IgD-negative memory B cell (primary cell): ENCODE measurements at regions not wholly inside any gene's neighbourhood (a gene's known extent, or its start where the extent isn't known, plus 50 kb on each side); places are given as distances from the start of the nearest gene placed in this dataset.
"Not testable (repeated sequence)": the region's sequence is repeated elsewhere in the genome, so short reads cannot be mapped to it uniquely, and the experiment has no call there.

Source experiments
- H3K27ac Mint-ChIP-seq, 3 donors: one replicate each; pipeline ENCODE4 v1.8.0; 2020 to 2022; ENCODE audit warnings: mild to moderate bottlenecking in 3 of 3, mixed read lengths in 3 of 3, moderate library complexity in 1 of 3
- H3K27me3 Mint-ChIP-seq: one replicate; pipeline ENCODE4 v1.8.0; 2021; ENCODE audit warnings: mixed read lengths
- H3K36me3 Mint-ChIP-seq: one replicate; pipeline ENCODE4 v1.8.0; 2020; ENCODE audit warnings: mild to moderate bottlenecking, mixed read lengths
- H3K4me1 Mint-ChIP-seq, 3 donors: one replicate each; pipeline ENCODE4 v1.8.0; 2020 to 2022; ENCODE audit warnings: mixed read lengths in 3 of 3, mild to moderate bottlenecking in 1 of 3
- H3K4me3 Mint-ChIP-seq, 4 donors: one replicate each; pipeline ENCODE4 v1.8.0; 2020 to 2022; ENCODE audit warnings: mild to moderate bottlenecking in 4 of 4, mixed read lengths in 4 of 4, moderate library complexity in 3 of 4
- H3K9me3 Mint-ChIP-seq, 3 donors: one replicate each; pipeline ENCODE4 v1.8.0; 2020 to 2021; ENCODE audit warnings: mixed read lengths in 3 of 3, mild to moderate bottlenecking in 1 of 3

- no peak overlapping the region for H3K4me3 Mint-ChIP-seq
- no peak overlapping the region for H3K27ac Mint-ChIP-seq
- H3K27me3 Mint-ChIP-seq, result no peaks in the 10 kb centered on the region
- H3K36me3 Mint-ChIP-seq, result peaks cover 2% of the 10 kb centered on the region
- H3K4me1 Mint-ChIP-seq, result no peaks in the 10 kb centered on the region
- peaks cover 0 to 7% (median 3%) of the 10 kb centered on the region in 3 donors for H3K9me3 Mint-ChIP-seq
Measured at GRCh38 chr5:125088522-125089105, 342.2 kb upstream of the ZNF608 start.

- not testable (repeated sequence) for H3K4me3 Mint-ChIP-seq, H3K4me1 Mint-ChIP-seq, H3K27me3 Mint-ChIP-seq, H3K27ac Mint-ChIP-seq, H3K36me3 Mint-ChIP-seq
- H3K9me3 Mint-ChIP-seq, result peaks cover 0 to 17% (median 1%) of the 10 kb centered on the region in 3 donors
Measured at GRCh38 chr5:125092138-125092537, 345.7 kb upstream of the ZNF608 start.

- Mint-ChIP-seq H3K27me3 (no peaks in the 10 kb centered on the region), H3K4me3 (no peak overlapping the region), H3K9me3 (peaks cover 0 to 17% (median 0%) of the 10 kb centered on the region in 3 donors), H3K27ac (no peak overlapping the region), H3K4me1 (no peaks in the 10 kb centered on the region), H3K36me3 (peaks cover 2% of the 10 kb centered on the region)
Measured at GRCh38 chr5:125093776-125094175, 347.3 kb upstream of the ZNF608 start.

- H3K27ac Mint-ChIP-seq, result no peak overlapping the region
Measured at GRCh38 chr5:125100342-125100741, 353.9 kb upstream of the ZNF608 start.

GRCh38 chr5:125100951-125101350 lies 354.5 kb upstream of the ZNF608 start:
- no peak overlapping the region for H3K4me3 Mint-ChIP-seq
- H3K4me1 Mint-ChIP-seq, result no peaks in the 10 kb centered on the region
- H3K27ac Mint-ChIP-seq, result no peak overlapping the region
- no peaks in the 10 kb centered on the region for H3K36me3 Mint-ChIP-seq
- H3K27me3 Mint-ChIP-seq, result no peaks in the 10 kb centered on the region
- H3K9me3 Mint-ChIP-seq, result peaks cover 0 to 7% (median 1%) of the 10 kb centered on the region in 3 donors

More at GRCh38 chr5:125100342-125100741, 353.9 kb upstream of the ZNF608 start:
- Mint-ChIP-seq H3K4me1 (no peaks in the 10 kb centered on the region), H3K4me3 (no peak overlapping the region), H3K36me3 (no peaks in the 10 kb centered on the region), H3K9me3 (peaks cover 0 to 10% (median 1%) of the 10 kb centered on the region in 3 donors), H3K27me3 (no peaks in the 10 kb centered on the region)

GRCh38 chr5:125103459-125103858 lies 357.0 kb upstream of the ZNF608 start:
- Mint-ChIP-seq H3K27ac (no peak overlapping the region), H3K27me3 (no peaks in the 10 kb centered on the region), H3K9me3 (peaks cover 0 to 1% (median 0%) of the 10 kb centered on the region in 3 donors), H3K4me3 (no peak overlapping the region), H3K4me1 (no peaks in the 10 kb centered on the region), H3K36me3 (no peaks in the 10 kb centered on the region)

- H3K27ac Mint-ChIP-seq, result no peak overlapping the region
- no peak overlapping the region for H3K4me3 Mint-ChIP-seq
- no peaks in the 10 kb centered on the region for H3K9me3 Mint-ChIP-seq
- H3K27me3 Mint-ChIP-seq, result no peaks in the 10 kb centered on the region
- no peaks in the 10 kb centered on the region for H3K4me1 Mint-ChIP-seq
- H3K36me3 Mint-ChIP-seq, result no peaks in the 10 kb centered on the region
Measured at GRCh38 chr5:125106271-125106670, 359.8 kb upstream of the ZNF608 start.

GRCh38 chr5:125106881-125107280 lies 360.4 kb upstream of the ZNF608 start:
- Mint-ChIP-seq H3K27ac (no peak overlapping the region), H3K36me3 (no peaks in the 10 kb centered on the region), H3K4me1 (no peaks in the 10 kb centered on the region), H3K4me3 (no peak overlapping the region), H3K27me3 (no peaks in the 10 kb centered on the region), H3K9me3 (no peaks in the 10 kb centered on the region)

- no peak overlapping the region for H3K27ac Mint-ChIP-seq
- no peaks in the 10 kb centered on the region for H3K27me3 Mint-ChIP-seq
- no peaks in the 10 kb centered on the region for H3K36me3 Mint-ChIP-seq
- H3K4me1 Mint-ChIP-seq, result peaks cover 0 to 5% (median 4%) of the 10 kb centered on the region in 3 donors
- H3K9me3 Mint-ChIP-seq, result no peaks in the 10 kb centered on the region
- H3K4me3 Mint-ChIP-seq, result no peak overlapping the region
Measured at GRCh38 chr5:125109293-125109692, 362.9 kb upstream of the ZNF608 start.

- Mint-ChIP-seq H3K4me1 (peaks cover 0 to 5% (median 4%) of the 10 kb centered on the region in 3 donors), H3K4me3 (no peak overlapping the region), H3K27me3 (no peaks in the 10 kb centered on the region), H3K9me3 (no peaks in the 10 kb centered on the region), H3K27ac (no peak overlapping the region), H3K36me3 (no peaks in the 10 kb centered on the region)
Measured at GRCh38 chr5:125109816-125110215, 363.4 kb upstream of the ZNF608 start.

GRCh38 chr5:125112196-125112595 lies 365.8 kb upstream of the ZNF608 start:
- Mint-ChIP-seq H3K4me1 (peaks cover 0 to 5% (median 4%) of the 10 kb centered on the region in 3 donors), H3K36me3 (no peaks in the 10 kb centered on the region), H3K27me3 (no peaks in the 10 kb centered on the region), H3K4me3 (no peak overlapping the region), H3K27ac (no peak overlapping the region), H3K9me3 (no peaks in the 10 kb centered on the region)

- peaks cover 3% of the 10 kb centered on the region for H3K36me3 Mint-ChIP-seq
- H3K4me1 Mint-ChIP-seq, result peaks cover 0 to 5% (median 4%) of the 10 kb centered on the region in 3 donors
- H3K27me3 Mint-ChIP-seq, result no peaks in the 10 kb centered on the region
- H3K9me3 Mint-ChIP-seq, result no peaks in the 10 kb centered on the region
- no peak overlapping the region for H3K27ac Mint-ChIP-seq
- H3K4me3 Mint-ChIP-seq, result peak overlapping the region in 1 of 4 donors; percentile 5
Measured at GRCh38 chr5:125113328-125113727, 366.9 kb upstream of the ZNF608 start.

- Mint-ChIP-seq H3K27ac (no peak overlapping the region), H3K36me3 (peaks cover 3% of the 10 kb centered on the region), H3K27me3 (peaks cover 1% of the 10 kb centered on the region), H3K4me3 (no peak overlapping the region), H3K9me3 (no peaks in the 10 kb centered on the region), H3K4me1 (peaks cover 0 to 5% (median 4%) of the 10 kb centered on the region in 3 donors)
Measured at GRCh38 chr5:125115195-125115525, 368.7 kb upstream of the ZNF608 start.

- Mint-ChIP-seq H3K4me3 (no peak overlapping the region), H3K27me3 (peaks cover 1% of the 10 kb centered on the region)
Measured at GRCh38 chr5:125117566-125117965, 371.1 kb upstream of the ZNF608 start.

GRCh38 chr5:125120012-125120411 lies 373.6 kb upstream of the ZNF608 start:
- Mint-ChIP-seq H3K36me3 (peaks cover 3% of the 10 kb centered on the region), H3K4me1 (no peaks in the 10 kb centered on the region), H3K27me3 (peaks cover 1% of the 10 kb centered on the region), H3K27ac (no peak overlapping the region), H3K9me3 (no peaks in the 10 kb centered on the region), H3K4me3 (no peak overlapping the region)

More at GRCh38 chr5:125117566-125117965, 371.1 kb upstream of the ZNF608 start:
- Mint-ChIP-seq H3K4me1 (peaks cover 0 to 5% (median 4%) of the 10 kb centered on the region in 3 donors), H3K9me3 (no peaks in the 10 kb centered on the region), H3K27ac (no peak overlapping the region), H3K36me3 (peaks cover 3% of the 10 kb centered on the region)

GRCh38 chr5:125125031-125125823 lies 378.8 kb upstream of the ZNF608 start:
- Mint-ChIP-seq H3K9me3 (no peaks in the 10 kb centered on the region), H3K36me3 (no peaks in the 10 kb centered on the region), H3K4me1 (no peaks in the 10 kb centered on the region), H3K27me3 (no peaks in the 10 kb centered on the region), H3K4me3 (no peak overlapping the region), H3K27ac (no peak overlapping the region)
